ENCODE measurements at regions not wholly inside any gene's neighbourhood (a gene's known extent, or its start where the extent isn't known, plus 50 kb on each side); places are given as distances from the start of the nearest gene placed in this dataset.

DNA sequence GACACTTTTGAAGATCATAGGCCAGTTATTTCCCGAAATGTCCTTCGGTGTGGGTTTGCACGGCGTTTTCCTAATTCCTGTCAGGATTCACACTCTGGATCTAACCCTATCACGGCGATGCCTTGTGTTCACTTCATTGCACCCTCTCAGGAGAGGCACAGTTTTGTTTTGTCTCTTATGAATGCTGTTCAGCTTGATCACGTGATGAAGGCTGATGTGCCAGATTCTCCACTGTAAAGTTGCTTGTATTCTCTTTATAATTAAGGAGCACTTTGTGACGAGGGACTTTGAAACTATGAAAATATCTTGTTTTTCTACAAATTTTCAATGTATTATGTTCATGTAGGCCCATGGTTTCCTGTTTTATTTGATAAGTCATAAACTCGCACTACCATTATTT is 568.1 kb downstream of the ACTR3B start:
- H3K9me3 ChIP-seq, result no peaks in the 10 kb centered on the region
- no peaks in the 10 kb centered on the region for H3K27me3 ChIP-seq
- H3K27ac ChIP-seq, result no peak overlapping the region
- H3K36me3 ChIP-seq, result no peaks in the 10 kb centered on the region
- no peaks in the 10 kb centered on the region for H3K4me1 ChIP-seq (ENCODE audit: control insufficient read depth in 1 of 2, insufficient read depth in 1 of 2, low read depth in 1 of 2, low read length in 1 of 2)
- TF ChIP-seq, protein P1, sequence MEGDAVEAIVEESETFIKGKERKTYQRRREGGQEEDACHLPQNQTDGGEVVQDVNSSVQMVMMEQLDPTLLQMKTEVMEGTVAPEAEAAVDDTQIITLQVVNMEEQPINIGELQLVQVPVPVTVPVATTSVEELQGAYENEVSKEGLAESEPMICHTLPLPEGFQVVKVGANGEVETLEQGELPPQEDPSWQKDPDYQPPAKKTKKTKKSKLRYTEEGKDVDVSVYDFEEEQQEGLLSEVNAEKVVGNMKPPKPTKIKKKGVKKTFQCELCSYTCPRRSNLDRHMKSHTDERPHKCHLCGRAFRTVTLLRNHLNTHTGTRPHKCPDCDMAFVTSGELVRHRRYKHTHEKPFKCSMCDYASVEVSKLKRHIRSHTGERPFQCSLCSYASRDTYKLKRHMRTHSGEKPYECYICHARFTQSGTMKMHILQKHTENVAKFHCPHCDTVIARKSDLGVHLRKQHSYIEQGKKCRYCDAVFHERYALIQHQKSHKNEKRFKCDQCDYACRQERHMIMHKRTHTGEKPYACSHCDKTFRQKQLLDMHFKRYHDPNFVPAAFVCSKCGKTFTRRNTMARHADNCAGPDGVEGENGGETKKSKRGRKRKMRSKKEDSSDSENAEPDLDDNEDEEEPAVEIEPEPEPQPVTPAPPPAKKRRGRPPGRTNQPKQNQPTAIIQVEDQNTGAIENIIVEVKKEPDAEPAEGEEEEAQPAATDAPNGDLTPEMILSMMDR (IDR thresholded peaks at IDR 0.05), result no peak
- H3K4me3 ChIP-seq (ENCODE audit: low read depth in 1 of 2, low read length in 1 of 2), result no peak overlapping the region

DNA sequence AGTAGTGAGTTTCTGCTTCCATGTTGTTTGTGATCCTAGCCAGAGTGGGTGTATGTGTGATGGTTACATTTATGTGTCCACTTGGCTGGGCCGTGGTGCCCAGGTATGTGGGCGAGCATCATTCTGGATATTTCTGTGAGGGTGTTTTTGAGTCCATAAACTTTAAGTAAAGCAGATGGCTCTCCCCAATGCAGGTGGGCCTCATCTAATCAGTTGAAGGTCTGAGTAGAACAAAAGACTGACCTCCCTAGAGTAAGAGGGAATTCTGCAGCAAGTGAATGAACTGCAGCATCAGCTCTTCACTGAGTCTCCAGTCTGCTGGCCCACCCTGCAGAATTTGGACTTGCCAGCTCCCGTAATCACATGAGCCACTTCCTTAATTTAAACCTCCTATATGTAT is 571.9 kb downstream of the ACTR3B start:
- TF ChIP-seq, protein P1 (IDR thresholded peaks at IDR 0.05), result no peak
- no peaks in the 10 kb centered on the region for H3K4me1 ChIP-seq (ENCODE audit: control insufficient read depth in 1 of 2, insufficient read depth in 1 of 2, low read depth in 1 of 2, low read length in 1 of 2)
- no peaks in the 10 kb centered on the region for H3K36me3 ChIP-seq
- no peaks in the 10 kb centered on the region for H3K27me3 ChIP-seq
- no peak overlapping the region for H3K27ac ChIP-seq
- H3K9me3 ChIP-seq, result no peaks in the 10 kb centered on the region
- H3K4me3 ChIP-seq (ENCODE audit: low read depth in 1 of 2, low read length in 1 of 2), result no peak overlapping the region

DNA sequence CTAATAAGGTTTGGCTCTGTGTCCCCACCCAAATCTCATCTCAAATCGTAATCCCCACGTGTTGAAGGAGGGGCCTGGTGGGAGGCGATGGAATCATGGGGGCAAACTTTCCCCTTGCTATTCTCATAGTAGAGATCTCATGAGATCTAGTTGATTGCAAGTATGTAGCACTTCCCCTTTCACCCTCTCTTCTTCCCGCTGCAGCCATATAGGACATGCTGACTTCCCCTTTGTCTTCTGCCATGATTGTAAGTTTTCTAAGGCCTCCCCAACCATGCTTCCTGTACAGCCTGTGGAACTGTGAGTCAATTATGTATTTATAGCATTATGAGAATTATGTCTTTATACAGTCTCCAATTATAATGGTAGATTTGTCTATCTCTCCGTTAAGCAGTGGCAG is 594.5 kb downstream of the ACTR3B start:
- Histone ChIP-seq H3K4me3 (ENCODE audit: low read depth in 1 of 2, low read length in 1 of 2) (no peak overlapping the region), H3K27me3 (no peaks in the 10 kb centered on the region), H3K36me3 (no peaks in the 10 kb centered on the region), H3K4me1 (ENCODE audit: control insufficient read depth in 1 of 2, insufficient read depth in 1 of 2, low read depth in 1 of 2, low read length in 1 of 2) (no peaks in the 10 kb centered on the region), H3K9me3 (no peaks in the 10 kb centered on the region), H3K27ac (no peak overlapping the region)
- TF ChIP-seq, protein P1 (IDR thresholded peaks at IDR 0.05), result no peak

DNA sequence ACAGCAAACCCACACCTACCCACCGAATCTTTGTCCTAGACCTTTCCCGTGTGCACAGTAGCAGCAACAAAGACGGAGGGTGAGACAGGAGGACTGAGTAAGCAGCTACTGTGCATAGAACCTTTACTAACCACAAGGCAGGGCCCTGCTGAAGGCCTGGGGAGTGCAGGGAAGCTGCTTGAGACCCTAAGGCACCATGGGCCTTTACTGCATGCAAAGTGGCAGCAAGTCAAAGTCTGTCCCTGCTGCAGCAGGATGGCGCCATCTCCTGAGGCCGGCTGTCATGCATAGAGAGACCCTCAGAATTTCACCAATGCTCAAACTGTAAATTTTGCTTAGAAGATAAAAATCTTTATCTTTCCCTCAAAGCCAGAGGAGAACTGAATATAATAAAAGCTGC is 610.5 kb downstream of the ACTR3B start:
- Histone ChIP-seq H3K4me3 (ENCODE audit: low read depth in 1 of 2, low read length in 1 of 2) (no peak overlapping the region), H3K27ac (no peak overlapping the region), H3K27me3 (no peaks in the 10 kb centered on the region), H3K9me3 (no peaks in the 10 kb centered on the region), H3K36me3 (no peaks in the 10 kb centered on the region), H3K4me1 (ENCODE audit: control insufficient read depth in 1 of 2, insufficient read depth in 1 of 2, low read depth in 1 of 2, low read length in 1 of 2) (no peaks in the 10 kb centered on the region)
- TF ChIP-seq, protein P1 (IDR thresholded peaks at IDR 0.05), result no peak

DNA sequence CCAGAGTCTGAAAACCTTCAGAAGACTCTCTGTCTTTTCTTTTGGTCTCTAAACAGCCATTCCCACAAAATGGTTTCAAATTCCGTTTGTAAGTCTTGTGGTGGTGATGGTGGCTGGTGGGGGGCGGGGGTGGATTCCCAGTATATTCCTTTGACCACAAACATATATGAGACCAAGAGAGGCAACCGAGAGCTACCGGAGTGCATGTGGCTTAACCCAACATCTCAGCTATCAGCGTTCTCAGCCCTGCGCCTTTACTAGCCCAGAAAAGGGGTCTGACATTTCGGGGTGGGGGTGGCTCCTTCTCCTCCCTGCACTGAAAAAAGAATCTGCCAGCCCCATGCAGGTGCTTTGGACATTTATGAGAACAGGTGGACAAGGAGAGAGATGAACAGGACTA is 621.1 kb downstream of the ACTR3B start:
- TF ChIP-seq, protein P1 (IDR thresholded peaks at IDR 0.05), result no peak
- Histone ChIP-seq H3K36me3 (no peaks in the 10 kb centered on the region), H3K4me3 (ENCODE audit: low read depth in 1 of 2, low read length in 1 of 2) (no peak overlapping the region), H3K27ac (no peak overlapping the region), H3K9me3 (no peaks in the 10 kb centered on the region), H3K27me3 (no peaks in the 10 kb centered on the region), H3K4me1 (ENCODE audit: control insufficient read depth in 1 of 2, insufficient read depth in 1 of 2, low read depth in 1 of 2, low read length in 1 of 2) (no peaks in the 10 kb centered on the region)

Data from neutrophil (primary cell).